IMR-90 (cell line): ENCODE measurements at regions not wholly inside any gene's neighbourhood (a gene's known extent, or its start where the extent isn't known, plus 50 kb on each side); places are given as distances from the start of the nearest gene placed in this dataset.

Source experiments
- ATAC-seq: fragments of 200-7000 bp; cut with Tn5 transposase; 2 replicates; pipeline ENCODE4 v1.9.1; 2020; ENCODE audit warnings: low read depth, mild to moderate bottlenecking, moderate library complexity
- BruUV-seq: library from RNA; stranded (reverse); fragments of 400-500 nt; replicated peaks from 2 replicates; lab custom pipeline; 2021; lab: Mats Ljungman, UMichigan
- CTCF ChIA-PET: fragments of 300-600 bp; formaldehyde crosslinking; extraction: SDS; loops from one replicate; lab custom pipeline; 2021; ENCODE audit warnings: antibody characterized with exemption; lab: Yijun Ruan, JAX
- POLR2A ChIA-PET: fragments of 300-600 bp; sonication (Branson Sonifier 250); formaldehyde crosslinking; loops from one replicate; lab custom pipeline; 2022; ENCODE audit warnings: antibody characterized with exemption; ENCODE audit not compliant: unreplicated experiment; lab: Charles Lee
- DNase-seq: peaks from one replicate; pipeline ENCODE4 v3.0.0; 2013
- H2AFZ ChIP-seq: replicated peaks from 2 replicates; pipeline ENCODE3; 2013; ENCODE audit warnings: low read length, mild to moderate bottlenecking; ENCODE audit not compliant: poor library complexity
- H2AK5ac ChIP-seq: 2 replicates; pipeline ENCODE4 v1.6.1; 2013; ENCODE audit warnings: low read depth, low read length, inconsistent platforms
- H2AK9ac ChIP-seq: replicated peaks from 2 replicates; pipeline ENCODE3; 2013; ENCODE audit warnings: mild to moderate bottlenecking, low read depth, low read length, moderate library complexity; ENCODE audit not compliant: poor library complexity
- H2BK120ac ChIP-seq: 2 replicates; pipeline ENCODE4 v1.6.1; 2013; ENCODE audit warnings: low read depth, low read length, inconsistent platforms
- H2BK15ac ChIP-seq: 3 replicates; pipeline ENCODE4 v1.6.1; 2013; ENCODE audit warnings: low read depth, low read length, inconsistent platforms
- H2BK20ac ChIP-seq: 2 replicates; pipeline ENCODE4 v1.6.1; 2013; ENCODE audit warnings: low read depth, mild to moderate bottlenecking, inconsistent platforms, low read length, moderate library complexity
- H2BK5ac ChIP-seq: 2 replicates; pipeline ENCODE4 v1.6.1; 2013; ENCODE audit warnings: mild to moderate bottlenecking, low read depth, low read length, inconsistent platforms; ENCODE audit not compliant: poor library complexity, severe bottlenecking
- H3K14ac ChIP-seq: replicated peaks from 2 replicates; pipeline ENCODE4 v1.6.1; 2013; ENCODE audit warnings: low read depth, low read length, inconsistent platforms
- H3K18ac ChIP-seq: 2 replicates; pipeline ENCODE4 v1.6.1; 2013; ENCODE audit warnings: low read depth, low read length, control low read depth
- H3K23ac ChIP-seq: 2 replicates; pipeline ENCODE4 v1.6.1; 2013; ENCODE audit warnings: low read depth, low read length, inconsistent platforms
- H3K27ac ChIP-seq: 2 replicates; pipeline ENCODE4 v1.5.1; 2013; ENCODE audit warnings: mild to moderate bottlenecking, control low read depth, low read length; ENCODE audit not compliant: insufficient read depth
- H3K27me3 ChIP-seq: 2 replicates; pipeline ENCODE4 v1.6.1; 2013; ENCODE audit warnings: low read length; ENCODE audit not compliant: control insufficient read depth, insufficient read depth
- H3K36me3 ChIP-seq: 2 replicates; pipeline ENCODE4 v1.6.1; 2013; ENCODE audit warnings: low read length, mixed read lengths; ENCODE audit not compliant: control insufficient read depth, insufficient read depth
- H3K4ac ChIP-seq: 2 replicates; pipeline ENCODE4 v1.6.1; 2013; ENCODE audit warnings: low read depth, low read length, inconsistent platforms
- H3K4me1 ChIP-seq: 2 replicates; pipeline ENCODE4 v1.6.1; 2013; ENCODE audit warnings: low read length, mixed read lengths; ENCODE audit not compliant: control insufficient read depth, insufficient read depth
- H3K4me2 ChIP-seq: 2 replicates; pipeline ENCODE4 v1.6.1; 2013; ENCODE audit warnings: low read depth, mild to moderate bottlenecking, control low read depth, low read length, moderate library complexity
- H3K4me3 ChIP-seq: 2 replicates; pipeline ENCODE4 v1.5.1; 2013; ENCODE audit warnings: low read depth, mild to moderate bottlenecking, control low read depth, low read length, moderate library complexity; ENCODE audit not compliant: insufficient read depth
- H3K56ac ChIP-seq: 2 replicates; pipeline ENCODE4 v1.6.1; 2013; ENCODE audit warnings: low read length, inconsistent platforms; ENCODE audit not compliant: insufficient read depth; ENCODE audit errors: extremely low read depth
- H3K79me1 ChIP-seq, 2 experiments: 2 replicates each; pipeline ENCODE4 v1.6.1; 2013; ENCODE audit warnings: low read length in 2 of 2, inconsistent platforms in 1 of 2, low read depth in 1 of 2
- H3K9ac ChIP-seq: 2 replicates; pipeline ENCODE4 v1.6.1; 2013; ENCODE audit warnings: low read depth, low read length, control low read depth
- H3K9me1 ChIP-seq: 2 replicates; pipeline ENCODE4 v1.6.1; 2013; ENCODE audit warnings: low read length, inconsistent platforms; ENCODE audit not compliant: insufficient read depth
- H3K9me3 ChIP-seq: 2 replicates; pipeline ENCODE4 v1.6.1; 2013; ENCODE audit warnings: low read length; ENCODE audit not compliant: control insufficient read depth, insufficient read depth
- H4K20me1 ChIP-seq: 2 replicates; pipeline ENCODE4 v1.6.1; 2013; ENCODE audit warnings: low read length, inconsistent platforms; ENCODE audit not compliant: insufficient read depth
- H4K5ac ChIP-seq: 2 replicates; pipeline ENCODE4 v1.6.1; 2013; ENCODE audit warnings: mild to moderate bottlenecking, low read depth, low read length, control low read depth
- H4K8ac ChIP-seq, 2 experiments: 2 replicates each; pipeline ENCODE4 v1.6.1; 2013; ENCODE audit warnings: low read depth in 2 of 2, low read length in 2 of 2, control low read depth in 1 of 2, inconsistent platforms in 1 of 2
- H4K91ac ChIP-seq: 2 replicates; pipeline ENCODE4 v1.6.1; 2013; ENCODE audit warnings: low read depth, low read length, inconsistent platforms; ENCODE audit not compliant: insufficient read depth
- BHLHE40 ChIP-seq: fragments of 150-350 bp; IDR thresholded peaks from 2 replicates; pipeline ENCODE4 v1.6.1; 2016; ENCODE audit warnings: mild to moderate bottlenecking, low read depth, low read length
- CEBPB ChIP-seq: IDR thresholded peaks from 2 replicates; pipeline ENCODE4 v1.6.1; 2012; ENCODE audit warnings: low read depth, low read length, improper control_type of control experiment
- CHD1 ChIP-seq: IDR thresholded peaks from 2 replicates; pipeline ENCODE4 v1.6.1; 2012; ENCODE audit warnings: low read depth, low read length, improper control_type of control experiment
- FOS ChIP-seq: fragments of 150-350 bp; IDR thresholded peaks from 2 replicates; pipeline ENCODE4 v1.6.1; 2016; ENCODE audit warnings: low read depth, low read length
- MAFK ChIP-seq: IDR thresholded peaks from 2 replicates; pipeline ENCODE4 v1.6.1; 2012; ENCODE audit warnings: low read depth, low read length, improper control_type of control experiment
- MAZ ChIP-seq: IDR thresholded peaks from 2 replicates; pipeline ENCODE4 v1.6.1; 2012; ENCODE audit warnings: low read depth, mild to moderate bottlenecking, low read length, improper control_type of control experiment, moderate library complexity, borderline replicate concordance
- MXI1 ChIP-seq: IDR thresholded peaks from 2 replicates; pipeline ENCODE4 v1.6.1; 2012; ENCODE audit warnings: low read depth, mild to moderate bottlenecking, low read length, moderate library complexity, borderline replicate concordance
- NFE2L2 ChIP-seq: fragments of 150-350 bp; IDR thresholded peaks from 2 replicates; pipeline ENCODE4 v1.6.1; 2016; ENCODE audit warnings: low read depth, mild to moderate bottlenecking, low read length
- POLR2A ChIP-seq: IDR thresholded peaks from 2 replicates; pipeline ENCODE4 v1.6.1; 2012; ENCODE audit warnings: mild to moderate bottlenecking, low read depth, low read length
- RAD21 ChIP-seq: IDR thresholded peaks from 2 replicates; pipeline ENCODE4 v1.6.1; 2012; ENCODE audit warnings: low read length, improper control_type of control experiment
- RCOR1 ChIP-seq: IDR thresholded peaks from 2 replicates; pipeline ENCODE4 v1.6.1; 2012; ENCODE audit warnings: mild to moderate bottlenecking, low read length, improper control_type of control experiment; ENCODE audit not compliant: insufficient replicate concordance
- RFX5 ChIP-seq: IDR thresholded peaks from 2 replicates; pipeline ENCODE4 v1.8.0; 2012; ENCODE audit warnings: low read depth, mild to moderate bottlenecking, low read length, moderate library complexity
- SMC3 ChIP-seq: fragments of 150-350 bp; IDR thresholded peaks from 2 replicates; pipeline ENCODE4 v1.6.1; 2016; ENCODE audit warnings: low read depth, mild to moderate bottlenecking, antibody characterized with exemption, low read length, moderate library complexity
- WGBS, 2 experiments: methylation state at CpG; one replicate each; pipeline versions ENCODE4 v1.1.5 to v1.1.7; 2013; ENCODE audit warnings: missing lambda C conversion rate in 2 of 2; ENCODE audit not compliant: insufficient read length in 1 of 2; ENCODE audit errors: extremely low coverage in 2 of 2; 5-methylcytosine and 5-hydroxymethylcytosine counted together
- dilution Hi-C: fragments of 300-500 bp; cut with HindIII; formaldehyde crosslinking; loops from one replicate; pipeline ENCODE4 v1.14.3; 2018; ENCODE audit warnings: low sequenced_read_pairs; ENCODE audit not compliant: unreplicated experiment
- in situ Hi-C: fragments of 300-500 bp; cut with MboI; formaldehyde crosslinking; loops from 3 replicates; pipeline ENCODE4 v1.14.3; 2019; ENCODE audit warnings: low sequenced_read_pairs, inconsistent platforms, mixed read lengths
- intact Hi-C: fragments of 100-400 bp; cut with micrococcal nuclease; formaldehyde crosslinking; loops from 2 replicates; pipeline ENCODE4 v1.10.0; 2022
- TF ChIP-seq, protein P1 (sequence below): conservative IDR thresholded peaks from 2 replicates; pipeline ENCODE4 v1.5.1; 2012; ENCODE audit warnings: mild to moderate bottlenecking, low read depth, low read length, improper control_type of control experiment
- TF ChIP-seq, protein P2 (sequence below): fragments of 150-350 bp; IDR thresholded peaks from 2 replicates; pipeline ENCODE4 v1.6.1; 2016; ENCODE audit warnings: low read depth, mild to moderate bottlenecking, low read length, moderate library complexity, borderline replicate concordance
- TF ChIP-seq, protein P3 (sequence below): fragments of 150-350 bp; IDR thresholded peaks from 2 replicates; pipeline ENCODE4 v1.6.1; 2017; ENCODE audit warnings: mild to moderate bottlenecking, antibody characterized with exemption, low read length, low read depth

DNA sequence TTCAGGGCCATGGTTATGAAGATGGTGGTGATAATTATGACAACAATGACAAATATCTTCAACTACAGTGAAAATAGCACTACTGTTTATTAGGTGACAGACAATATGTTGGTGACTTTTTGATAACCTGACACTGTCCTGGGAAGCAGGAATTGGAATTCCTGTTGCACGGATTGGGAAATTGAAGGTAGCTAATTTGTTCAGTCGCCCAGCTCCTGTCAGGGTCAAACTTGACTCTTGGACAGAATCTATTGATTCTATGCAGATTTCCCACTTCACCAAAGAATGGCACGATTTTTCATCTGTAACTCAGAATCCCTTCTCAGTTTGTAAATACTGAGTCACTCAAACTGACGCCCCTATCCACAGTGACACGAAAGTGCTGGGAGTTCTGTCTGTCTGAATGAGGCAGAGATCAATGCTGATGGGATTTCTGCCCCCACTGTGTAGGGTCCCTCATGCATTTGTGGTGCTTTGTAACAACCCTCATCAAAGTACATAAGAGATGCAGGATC lies 779.5 kb upstream of the ID2 start:
- Histone ChIP-seq H2AFZ (no peak overlapping the region), H3K14ac (no peak overlapping the region), H3K4ac (no peak overlapping the region), H3K79me1 (no peaks in the 10 kb centered on the region), H2BK5ac (no peak overlapping the region), H3K4me1 (no peaks in the 10 kb centered on the region), H3K4me3 (no peak overlapping the region), H4K5ac (no peak overlapping the region), H3K27me3 (no peaks in the 10 kb centered on the region), H3K23ac (no peak overlapping the region), H2AK5ac (no peak overlapping the region), H3K9ac (no peak overlapping the region), H4K91ac (no peak overlapping the region), H3K18ac (no peak overlapping the region), H4K8ac (no peak overlapping the region), H2BK15ac (no peak overlapping the region), H2BK20ac (no peak overlapping the region), H3K36me3 (no peaks in the 10 kb centered on the region), H2AK9ac (no peak overlapping the region), H3K27ac (no peak overlapping the region), H2BK120ac (no peak overlapping the region), H3K4me2 (no peak overlapping the region), H3K9me3 (no peaks in the 10 kb centered on the region; the same call in 1 of the 2 replicates), H4K20me1 (no peaks in the 10 kb centered on the region), H3K56ac (no peak overlapping the region), H3K9me1 (no peaks in the 10 kb centered on the region)
- POLR2A ChIA-PET, result no interaction called here
- no peak for DNase-seq
- TF ChIP-seq MAFK (no peak), SMC3 (no peak), FOS (no peak), CHD1 (no peak), BHLHE40 (no peak), MAZ (no peak), CEBPB (no peak), RFX5 (no peak), POLR2A (no peak), NFE2L2 (no peak), RCOR1 (no peak), RAD21 (no peak), MXI1 (no peak)
- TF ChIP-seq, protein P1, sequence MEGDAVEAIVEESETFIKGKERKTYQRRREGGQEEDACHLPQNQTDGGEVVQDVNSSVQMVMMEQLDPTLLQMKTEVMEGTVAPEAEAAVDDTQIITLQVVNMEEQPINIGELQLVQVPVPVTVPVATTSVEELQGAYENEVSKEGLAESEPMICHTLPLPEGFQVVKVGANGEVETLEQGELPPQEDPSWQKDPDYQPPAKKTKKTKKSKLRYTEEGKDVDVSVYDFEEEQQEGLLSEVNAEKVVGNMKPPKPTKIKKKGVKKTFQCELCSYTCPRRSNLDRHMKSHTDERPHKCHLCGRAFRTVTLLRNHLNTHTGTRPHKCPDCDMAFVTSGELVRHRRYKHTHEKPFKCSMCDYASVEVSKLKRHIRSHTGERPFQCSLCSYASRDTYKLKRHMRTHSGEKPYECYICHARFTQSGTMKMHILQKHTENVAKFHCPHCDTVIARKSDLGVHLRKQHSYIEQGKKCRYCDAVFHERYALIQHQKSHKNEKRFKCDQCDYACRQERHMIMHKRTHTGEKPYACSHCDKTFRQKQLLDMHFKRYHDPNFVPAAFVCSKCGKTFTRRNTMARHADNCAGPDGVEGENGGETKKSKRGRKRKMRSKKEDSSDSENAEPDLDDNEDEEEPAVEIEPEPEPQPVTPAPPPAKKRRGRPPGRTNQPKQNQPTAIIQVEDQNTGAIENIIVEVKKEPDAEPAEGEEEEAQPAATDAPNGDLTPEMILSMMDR, result no peak
- TF ChIP-seq, protein P2, sequence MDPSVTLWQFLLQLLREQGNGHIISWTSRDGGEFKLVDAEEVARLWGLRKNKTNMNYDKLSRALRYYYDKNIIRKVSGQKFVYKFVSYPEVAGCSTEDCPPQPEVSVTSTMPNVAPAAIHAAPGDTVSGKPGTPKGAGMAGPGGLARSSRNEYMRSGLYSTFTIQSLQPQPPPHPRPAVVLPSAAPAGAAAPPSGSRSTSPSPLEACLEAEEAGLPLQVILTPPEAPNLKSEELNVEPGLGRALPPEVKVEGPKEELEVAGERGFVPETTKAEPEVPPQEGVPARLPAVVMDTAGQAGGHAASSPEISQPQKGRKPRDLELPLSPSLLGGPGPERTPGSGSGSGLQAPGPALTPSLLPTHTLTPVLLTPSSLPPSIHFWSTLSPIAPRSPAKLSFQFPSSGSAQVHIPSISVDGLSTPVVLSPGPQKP, result no peak
- TF ChIP-seq, protein P3, sequence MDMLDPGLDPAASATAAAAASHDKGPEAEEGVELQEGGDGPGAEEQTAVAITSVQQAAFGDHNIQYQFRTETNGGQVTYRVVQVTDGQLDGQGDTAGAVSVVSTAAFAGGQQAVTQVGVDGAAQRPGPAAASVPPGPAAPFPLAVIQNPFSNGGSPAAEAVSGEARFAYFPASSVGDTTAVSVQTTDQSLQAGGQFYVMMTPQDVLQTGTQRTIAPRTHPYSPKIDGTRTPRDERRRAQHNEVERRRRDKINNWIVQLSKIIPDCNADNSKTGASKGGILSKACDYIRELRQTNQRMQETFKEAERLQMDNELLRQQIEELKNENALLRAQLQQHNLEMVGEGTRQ, result no peak
- whole genome bisulfite sequencing, 2 experiments, result no CpG with 5 or more reads among the region's 5 CpGs
- in situ Hi-C loops (no loop called here), intact Hi-C loops (no loop called here), dilution Hi-C loops (no loop called here)
- no TSS peak for BruUV-seq
- no peak for ATAC-seq
- CTCF ChIA-PET, result no interaction called here
